ENCODE measurements at regions not wholly inside any gene's neighbourhood (a gene's known extent, or its start where the extent isn't known, plus 50 kb on each side); places are given as distances from the start of the nearest gene placed in this dataset.
"Not testable (repeated sequence)": the region's sequence is repeated elsewhere in the genome, so short reads cannot be mapped to it uniquely, and the experiment has no call there.

DNA sequence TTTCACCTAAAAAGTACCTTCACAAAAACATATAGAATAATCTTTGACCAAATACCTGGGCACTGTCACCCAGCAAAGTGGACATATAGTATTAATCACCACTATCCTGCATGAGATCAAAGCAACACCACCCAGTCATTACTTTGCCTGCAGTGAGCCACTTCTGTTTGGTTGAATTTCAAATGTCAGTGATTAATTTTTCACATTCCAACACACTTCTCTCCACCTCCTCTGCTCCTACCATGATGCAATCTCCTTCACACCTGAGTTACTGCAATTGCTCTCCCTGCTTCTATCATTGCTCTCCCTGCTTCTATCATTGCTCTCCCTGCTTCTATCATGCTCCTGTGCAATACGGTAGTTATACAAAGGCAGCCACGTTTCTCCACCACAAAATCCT, 106.1 kb upstream of the NETO1 start:
- no peak overlapping the region for H3K4me3 ChIP-seq (ENCODE audit: low read length)
- DNase-seq (ENCODE audit: low read depth, low spot score): no peak

GRCh38 chr18:72965616-72966015, 97.8 kb upstream of the NETO1 start:
- no peak for DNase-seq (ENCODE audit: low read depth, low spot score)
- no peak overlapping the region for H3K4me3 ChIP-seq (ENCODE audit: low read length)

- DNase-seq (ENCODE audit: low read depth, low spot score); H3K4me3 ChIP-seq (ENCODE audit: low read length): not testable (repeated sequence)
Measured at GRCh38 chr18:72958195-72958594, 90.4 kb upstream of the NETO1 start.

GRCh38 chr18:72948439-72948838, 80.7 kb upstream of the NETO1 start:
- no peak overlapping the region for H3K4me3 ChIP-seq (ENCODE audit: low read length)
- no peak for DNase-seq (ENCODE audit: low read depth, low spot score)

GRCh38 chr18:72942766-72943165, 75.0 kb upstream of the NETO1 start:
- no peak for DNase-seq (ENCODE audit: low read depth, low spot score)
- no peak overlapping the region for H3K4me3 ChIP-seq (ENCODE audit: low read length)

GRCh38 chr18:72940986-72941385, 73.2 kb upstream of the NETO1 start:
- no peak overlapping the region for H3K4me3 ChIP-seq (ENCODE audit: low read length)
- DNase-seq (ENCODE audit: low read depth, low spot score): no peak

GRCh38 chr18:72940509-72940908, 72.7 kb upstream of the NETO1 start:
- H3K4me3 ChIP-seq (ENCODE audit: low read length): no peak overlapping the region
- DNase-seq (ENCODE audit: low read depth, low spot score): no peak

DNA sequence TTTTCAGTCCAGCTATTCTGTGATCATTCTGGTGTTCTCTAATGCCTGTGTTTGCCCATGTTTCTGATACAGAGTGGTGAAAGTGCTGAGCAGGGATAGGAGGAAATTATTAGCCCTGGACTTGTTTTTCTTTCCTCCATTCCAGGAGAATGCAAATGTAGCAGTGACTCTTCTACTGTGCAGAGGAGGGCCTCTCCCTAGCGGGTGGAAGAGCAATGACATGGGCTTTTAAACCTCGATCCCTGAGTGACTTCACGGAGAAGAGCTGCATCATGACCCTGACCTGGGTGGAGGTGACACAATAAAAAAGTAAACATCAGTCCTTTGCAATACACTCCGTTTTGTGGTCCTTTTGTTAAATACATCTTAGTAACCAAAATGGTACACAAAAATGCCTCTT, 68.0 kb upstream of the NETO1 start:
- no peak for DNase-seq (ENCODE audit: low read depth, low spot score)
- H3K4me3 ChIP-seq (ENCODE audit: low read length): no peak overlapping the region

- DNase-seq (ENCODE audit: low read depth, low spot score): no peak
- no peak overlapping the region for H3K4me3 ChIP-seq (ENCODE audit: low read length)
Measured at GRCh38 chr18:72922895-72923294, 55.1 kb upstream of the NETO1 start.

Measured in Jurkat, Clone E6-1 (cell line).